ENCODE measurements at regions not wholly inside any gene's neighbourhood (a gene's known extent, or its start where the extent isn't known, plus 50 kb on each side); places are given as distances from the start of the nearest gene placed in this dataset.

DNA sequence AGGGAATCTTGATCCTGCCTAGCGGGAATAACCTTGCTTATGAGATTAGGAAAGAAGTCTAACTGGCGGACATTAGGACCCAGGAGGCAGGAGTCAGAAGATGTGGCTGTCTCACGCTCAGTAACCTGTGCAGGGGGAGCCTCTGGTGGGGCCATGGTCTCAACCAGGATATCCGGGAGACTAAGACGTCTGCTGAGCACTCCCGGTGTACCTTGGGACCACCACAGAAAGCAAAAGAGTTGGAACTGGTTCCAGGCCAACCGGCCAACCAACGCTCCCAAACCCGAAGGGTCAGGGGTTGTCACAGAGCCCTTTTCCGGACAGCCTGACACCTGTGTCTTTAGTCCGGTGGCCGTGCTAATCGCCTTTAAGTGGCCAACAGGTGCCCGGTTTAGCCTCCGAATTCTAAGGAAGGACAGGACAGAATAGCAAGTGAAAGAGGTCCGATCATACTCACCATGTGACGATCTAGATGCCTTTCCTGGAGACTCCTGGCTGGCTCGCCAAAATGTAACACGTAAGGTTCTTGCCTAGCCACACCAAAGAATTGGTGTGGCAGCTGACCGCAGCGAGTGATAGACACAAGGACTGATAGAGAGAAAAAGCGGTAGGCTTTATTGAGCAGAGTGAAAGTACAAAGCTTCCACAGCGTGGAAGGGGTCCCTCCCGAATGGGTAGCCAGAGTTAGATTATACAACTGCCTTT, 103.9 kb upstream of the DIAPH3 start (continued):
- TF ChIP-seq SALL1 (CRISPR knock-in tag; IDR thresholded peaks at IDR 0.05), result peak; percentile 11; the same call in 1 of the 2 replicates
- TF ChIP-seq, protein P1, sequence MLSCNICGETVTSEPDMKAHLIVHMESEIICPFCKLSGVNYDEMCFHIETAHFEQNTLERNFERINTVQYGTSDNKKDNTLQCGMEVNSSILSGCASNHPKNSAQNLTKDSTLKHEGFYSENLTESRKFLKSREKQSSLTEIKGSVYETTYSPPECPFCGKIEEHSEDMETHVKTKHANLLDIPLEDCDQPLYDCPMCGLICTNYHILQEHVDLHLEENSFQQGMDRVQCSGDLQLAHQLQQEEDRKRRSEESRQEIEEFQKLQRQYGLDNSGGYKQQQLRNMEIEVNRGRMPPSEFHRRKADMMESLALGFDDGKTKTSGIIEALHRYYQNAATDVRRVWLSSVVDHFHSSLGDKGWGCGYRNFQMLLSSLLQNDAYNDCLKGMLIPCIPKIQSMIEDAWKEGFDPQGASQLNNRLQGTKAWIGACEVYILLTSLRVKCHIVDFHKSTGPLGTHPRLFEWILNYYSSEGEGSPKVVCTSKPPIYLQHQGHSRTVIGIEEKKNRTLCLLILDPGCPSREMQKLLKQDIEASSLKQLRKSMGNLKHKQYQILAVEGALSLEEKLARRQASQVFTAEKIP (CRISPR knock-in tag; IDR thresholded peaks at IDR 0.05; ENCODE audit: borderline replicate concordance), result no peak
- TF ChIP-seq, protein P2, sequence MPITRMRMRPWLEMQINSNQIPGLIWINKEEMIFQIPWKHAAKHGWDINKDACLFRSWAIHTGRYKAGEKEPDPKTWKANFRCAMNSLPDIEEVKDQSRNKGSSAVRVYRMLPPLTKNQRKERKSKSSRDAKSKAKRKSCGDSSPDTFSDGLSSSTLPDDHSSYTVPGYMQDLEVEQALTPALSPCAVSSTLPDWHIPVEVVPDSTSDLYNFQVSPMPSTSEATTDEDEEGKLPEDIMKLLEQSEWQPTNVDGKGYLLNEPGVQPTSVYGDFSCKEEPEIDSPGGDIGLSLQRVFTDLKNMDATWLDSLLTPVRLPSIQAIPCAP (CRISPR knock-in tag; IDR thresholded peaks at IDR 0.05; ENCODE audit: low read depth), result no peak
- TF ChIP-seq, protein P3, sequence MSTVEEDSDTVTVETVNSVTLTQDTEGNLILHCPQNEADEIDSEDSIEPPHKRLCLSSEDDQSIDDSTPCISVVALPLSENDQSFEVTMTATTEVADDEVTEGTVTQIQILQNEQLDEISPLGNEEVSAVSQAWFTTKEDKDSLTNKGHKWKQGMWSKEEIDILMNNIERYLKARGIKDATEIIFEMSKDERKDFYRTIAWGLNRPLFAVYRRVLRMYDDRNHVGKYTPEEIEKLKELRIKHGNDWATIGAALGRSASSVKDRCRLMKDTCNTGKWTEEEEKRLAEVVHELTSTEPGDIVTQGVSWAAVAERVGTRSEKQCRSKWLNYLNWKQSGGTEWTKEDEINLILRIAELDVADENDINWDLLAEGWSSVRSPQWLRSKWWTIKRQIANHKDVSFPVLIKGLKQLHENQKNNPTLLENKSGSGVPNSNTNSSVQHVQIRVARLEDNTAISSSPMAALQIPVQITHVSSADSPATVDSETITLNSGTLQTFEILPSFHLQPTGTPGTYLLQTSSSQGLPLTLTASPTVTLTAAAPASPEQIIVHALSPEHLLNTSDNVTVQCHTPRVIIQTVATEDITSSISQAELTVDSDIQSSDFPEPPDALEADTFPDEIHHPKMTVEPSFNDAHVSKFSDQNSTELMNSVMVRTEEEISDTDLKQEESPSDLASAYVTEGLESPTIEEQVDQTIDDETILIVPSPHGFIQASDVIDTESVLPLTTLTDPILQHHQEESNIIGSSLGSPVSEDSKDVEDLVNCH (CRISPR knock-in tag; IDR thresholded peaks at IDR 0.05), result no peak
- TF ChIP-seq, protein P4, sequence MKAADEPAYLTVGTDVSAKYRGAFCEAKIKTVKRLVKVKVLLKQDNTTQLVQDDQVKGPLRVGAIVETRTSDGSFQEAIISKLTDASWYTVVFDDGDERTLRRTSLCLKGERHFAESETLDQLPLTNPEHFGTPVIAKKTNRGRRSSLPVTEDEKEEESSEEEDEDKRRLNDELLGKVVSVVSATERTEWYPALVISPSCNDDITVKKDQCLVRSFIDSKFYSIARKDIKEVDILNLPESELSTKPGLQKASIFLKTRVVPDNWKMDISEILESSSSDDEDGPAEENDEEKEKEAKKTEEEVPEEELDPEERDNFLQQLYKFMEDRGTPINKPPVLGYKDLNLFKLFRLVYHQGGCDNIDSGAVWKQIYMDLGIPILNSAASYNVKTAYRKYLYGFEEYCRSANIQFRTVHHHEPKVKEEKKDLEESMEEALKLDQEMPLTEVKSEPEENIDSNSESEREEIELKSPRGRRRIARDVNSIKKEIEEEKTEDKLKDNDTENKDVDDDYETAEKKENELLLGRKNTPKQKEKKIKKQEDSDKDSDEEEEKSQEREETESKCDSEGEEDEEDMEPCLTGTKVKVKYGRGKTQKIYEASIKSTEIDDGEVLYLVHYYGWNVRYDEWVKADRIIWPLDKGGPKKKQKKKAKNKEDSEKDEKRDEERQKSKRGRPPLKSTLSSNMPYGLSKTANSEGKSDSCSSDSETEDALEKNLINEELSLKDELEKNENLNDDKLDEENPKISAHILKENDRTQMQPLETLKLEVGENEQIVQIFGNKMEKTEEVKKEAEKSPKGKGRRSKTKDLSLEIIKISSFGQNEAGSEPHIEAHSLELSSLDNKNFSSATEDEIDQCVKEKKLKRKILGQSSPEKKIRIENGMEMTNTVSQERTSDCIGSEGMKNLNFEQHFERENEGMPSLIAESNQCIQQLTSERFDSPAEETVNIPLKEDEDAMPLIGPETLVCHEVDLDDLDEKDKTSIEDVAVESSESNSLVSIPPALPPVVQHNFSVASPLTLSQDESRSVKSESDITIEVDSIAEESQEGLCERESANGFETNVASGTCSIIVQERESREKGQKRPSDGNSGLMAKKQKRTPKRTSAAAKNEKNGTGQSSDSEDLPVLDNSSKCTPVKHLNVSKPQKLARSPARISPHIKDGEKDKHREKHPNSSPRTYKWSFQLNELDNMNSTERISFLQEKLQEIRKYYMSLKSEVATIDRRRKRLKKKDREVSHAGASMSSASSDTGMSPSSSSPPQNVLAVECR (CRISPR knock-in tag; IDR thresholded peaks at IDR 0.05; ENCODE audit: borderline replicate concordance), result peak; percentile 18; the same call in 1 of the 2 replicates
- TF ChIP-seq MBNL3 (CRISPR knock-in tag; conservative IDR thresholded peaks at IDR 0.05), result no peak
- TF ChIP-seq HES4 (CRISPR knock-in tag; IDR thresholded peaks at IDR 0.05; ENCODE audit: borderline replicate concordance), result no peak
- no peak for TF ChIP-seq NCOA1 (CRISPR knock-in tag; IDR thresholded peaks at IDR 0.05)
- TF ChIP-seq, protein P5, sequence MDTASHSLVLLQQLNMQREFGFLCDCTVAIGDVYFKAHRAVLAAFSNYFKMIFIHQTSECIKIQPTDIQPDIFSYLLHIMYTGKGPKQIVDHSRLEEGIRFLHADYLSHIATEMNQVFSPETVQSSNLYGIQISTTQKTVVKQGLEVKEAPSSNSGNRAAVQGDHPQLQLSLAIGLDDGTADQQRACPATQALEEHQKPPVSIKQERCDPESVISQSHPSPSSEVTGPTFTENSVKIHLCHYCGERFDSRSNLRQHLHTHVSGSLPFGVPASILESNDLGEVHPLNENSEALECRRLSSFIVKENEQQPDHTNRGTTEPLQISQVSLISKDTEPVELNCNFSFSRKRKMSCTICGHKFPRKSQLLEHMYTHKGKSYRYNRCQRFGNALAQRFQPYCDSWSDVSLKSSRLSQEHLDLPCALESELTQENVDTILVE (CRISPR knock-in tag; IDR thresholded peaks at IDR 0.05), result no peak
- no peak for TF ChIP-seq FOXK1 (CRISPR knock-in tag; IDR thresholded peaks at IDR 0.05; ENCODE audit: borderline replicate concordance, low read depth)
- TF ChIP-seq, protein P6, sequence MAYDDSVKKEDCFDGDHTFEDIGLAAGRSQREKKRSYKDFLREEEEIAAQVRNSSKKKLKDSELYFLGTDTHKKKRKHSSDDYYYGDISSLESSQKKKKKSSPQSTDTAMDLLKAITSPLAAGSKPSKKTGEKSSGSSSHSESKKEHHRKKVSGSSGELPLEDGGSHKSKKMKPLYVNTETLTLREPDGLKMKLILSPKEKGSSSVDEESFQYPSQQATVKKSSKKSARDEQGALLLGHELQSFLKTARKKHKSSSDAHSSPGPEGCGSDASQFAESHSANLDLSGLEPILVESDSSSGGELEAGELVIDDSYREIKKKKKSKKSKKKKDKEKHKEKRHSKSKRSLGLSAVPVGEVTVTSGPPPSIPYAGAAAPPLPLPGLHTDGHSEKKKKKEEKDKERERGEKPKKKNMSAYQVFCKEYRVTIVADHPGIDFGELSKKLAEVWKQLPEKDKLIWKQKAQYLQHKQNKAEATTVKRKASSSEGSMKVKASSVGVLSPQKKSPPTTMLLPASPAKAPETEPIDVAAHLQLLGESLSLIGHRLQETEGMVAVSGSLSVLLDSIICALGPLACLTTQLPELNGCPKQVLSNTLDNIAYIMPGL (CRISPR knock-in tag; IDR thresholded peaks at IDR 0.05; ENCODE audit: borderline replicate concordance in 1 of 2, low read depth in 1 of 2), result no peak
- TF ChIP-seq, protein P7, sequence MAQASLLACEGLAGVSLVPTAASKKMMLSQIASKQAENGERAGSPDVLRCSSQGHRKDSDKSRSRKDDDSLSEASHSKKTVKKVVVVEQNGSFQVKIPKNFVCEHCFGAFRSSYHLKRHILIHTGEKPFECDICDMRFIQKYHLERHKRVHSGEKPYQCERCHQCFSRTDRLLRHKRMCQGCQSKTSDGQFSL (CRISPR knock-in tag; IDR thresholded peaks at IDR 0.05), result no peak
- TF ChIP-seq TCF12 (IDR thresholded peaks at IDR 0.05), result no peak
- no peak for TF ChIP-seq TCF12 (CRISPR knock-in tag; IDR thresholded peaks at IDR 0.05)
